T-helper 2 cell treated with Interferon-gamma antibody and Interleukin-4, amounts not matched to agents 100 ng/mL and 5 ng/mL, for 36 hours (primary cell): ENCODE measurements at regions not wholly inside any gene's neighbourhood (a gene's known extent, or its start where the extent isn't known, plus 50 kb on each side); places are given as distances from the start of the nearest gene placed in this dataset.

Source experiments
- intact Hi-C: fragments of 100-400 bp; cut with micrococcal nuclease; formaldehyde crosslinking; loops from one replicate; pipeline ENCODE4 v1.15.1; 2023

GRCh38 chr1:81582467-81582986, 218.2 kb upstream of the ADGRL2 start:
- intact Hi-C loops = no loop called here

DNA sequence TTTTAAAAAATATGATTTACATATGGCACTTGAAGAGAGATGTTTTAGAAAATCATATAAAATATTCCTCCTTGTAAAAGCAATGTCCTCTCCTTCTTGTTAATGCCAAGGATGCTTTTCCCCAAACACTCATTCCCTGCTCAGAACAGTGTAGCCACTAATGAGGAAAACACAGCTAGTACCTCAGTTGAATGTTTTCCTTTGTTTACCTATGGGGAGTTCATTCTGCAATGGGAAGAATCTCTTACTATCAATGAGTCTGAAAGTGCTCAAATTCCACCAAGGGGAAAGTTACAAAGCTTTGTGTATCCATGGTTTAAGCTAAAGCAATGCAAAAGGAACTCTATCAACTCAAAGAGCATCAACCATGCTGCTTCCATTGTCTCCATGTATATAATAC, 221.9 kb upstream of the ADGRL2 start:
- intact Hi-C loops = no loop called here

DNA sequence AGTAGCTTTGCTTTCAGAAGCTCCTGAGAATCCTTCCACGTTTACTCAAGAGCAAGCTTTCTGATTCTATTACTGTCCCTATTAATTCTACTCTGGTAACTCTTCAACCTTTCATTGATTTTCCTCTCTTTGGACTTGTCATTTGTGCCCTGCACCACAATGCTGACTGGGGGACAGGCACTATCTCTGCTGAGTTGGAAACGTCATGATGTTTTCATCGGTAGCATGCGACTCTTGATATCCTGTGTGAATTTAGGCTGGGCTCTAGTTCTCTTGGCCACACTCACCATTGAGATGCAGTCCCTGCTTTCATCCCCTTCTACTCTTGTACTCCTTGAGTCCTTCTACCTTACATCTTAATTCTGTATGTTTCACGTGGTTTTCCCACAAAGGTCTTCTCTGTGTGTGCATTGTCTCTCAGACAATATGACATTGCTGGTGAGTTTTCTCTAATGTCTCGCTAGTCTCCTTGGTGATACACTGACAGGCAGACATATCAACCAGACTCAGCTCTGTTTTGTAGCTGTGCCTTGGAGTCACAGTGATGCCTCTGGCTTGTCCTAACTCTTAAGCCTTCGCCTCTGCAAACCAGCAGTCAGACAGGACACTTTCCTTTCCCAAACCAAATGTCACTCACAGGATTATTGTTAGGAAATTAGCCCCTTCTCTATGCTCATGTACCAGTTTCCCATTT, 223.6 kb upstream of the ADGRL2 start:
- intact Hi-C loops = no loop called here

DNA sequence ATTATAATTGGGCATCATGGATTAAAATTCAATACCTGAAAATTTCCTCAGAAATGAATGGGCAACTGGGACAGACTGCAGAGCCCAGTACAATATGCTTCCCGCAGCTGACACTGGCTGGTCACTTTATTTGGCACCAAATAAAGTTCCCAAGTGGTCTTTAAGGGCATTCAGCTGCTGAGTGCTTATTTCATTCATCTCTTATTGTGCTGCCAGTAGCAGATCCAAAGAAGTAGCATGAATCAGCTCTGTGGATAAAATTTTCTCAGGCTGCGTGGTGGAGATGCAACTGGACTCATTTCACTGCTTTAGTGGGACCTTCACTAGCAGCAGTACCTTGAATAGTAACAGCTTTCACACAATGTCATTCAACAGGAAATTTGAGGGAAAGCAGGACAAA, 226.3 kb upstream of the ADGRL2 start:
- intact Hi-C loops = no loop called here

DNA sequence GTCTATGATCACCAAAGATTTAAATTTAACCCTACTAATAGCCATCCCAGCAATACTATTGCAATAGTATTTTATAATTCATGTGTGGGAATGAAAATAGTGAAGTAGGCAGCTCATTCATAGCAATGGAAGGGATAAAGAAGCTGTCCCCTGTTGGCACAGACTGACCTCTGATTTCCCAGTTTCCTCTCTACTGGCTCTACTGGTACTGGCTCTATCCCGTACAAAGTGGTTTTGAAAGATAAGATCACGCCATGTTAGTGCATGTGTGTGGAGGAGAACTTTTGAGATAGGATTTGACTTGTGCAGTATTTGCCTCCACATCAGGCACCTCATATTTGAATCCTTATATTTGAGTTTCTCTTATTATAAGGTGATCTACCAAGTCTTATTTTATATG, 227.3 kb upstream of the ADGRL2 start:
- intact Hi-C loops = no loop called here

DNA sequence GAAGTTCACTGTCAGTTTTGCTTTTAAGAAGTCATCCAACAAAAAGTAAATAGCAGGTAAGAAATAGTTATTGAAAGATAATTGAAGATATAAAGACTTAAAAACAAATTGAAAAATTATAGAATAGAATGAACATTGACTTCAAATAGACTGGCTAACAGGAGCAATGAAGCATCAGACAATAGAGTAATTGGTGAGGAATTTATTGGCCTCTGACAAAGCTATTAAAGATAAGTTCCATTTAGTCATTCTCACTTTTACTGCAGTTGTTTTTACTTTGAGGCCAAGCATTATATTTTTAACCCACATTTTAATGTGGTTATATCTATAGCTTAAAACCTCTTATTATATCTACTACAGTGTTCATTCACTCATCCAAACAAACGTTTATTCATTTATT, 228.8 kb upstream of the ADGRL2 start:
- intact Hi-C loops = no loop called here

- intact Hi-C loops = no loop called here
Observed at GRCh38 chr1:81569761-81570160, 231.0 kb upstream of the ADGRL2 start.

DNA sequence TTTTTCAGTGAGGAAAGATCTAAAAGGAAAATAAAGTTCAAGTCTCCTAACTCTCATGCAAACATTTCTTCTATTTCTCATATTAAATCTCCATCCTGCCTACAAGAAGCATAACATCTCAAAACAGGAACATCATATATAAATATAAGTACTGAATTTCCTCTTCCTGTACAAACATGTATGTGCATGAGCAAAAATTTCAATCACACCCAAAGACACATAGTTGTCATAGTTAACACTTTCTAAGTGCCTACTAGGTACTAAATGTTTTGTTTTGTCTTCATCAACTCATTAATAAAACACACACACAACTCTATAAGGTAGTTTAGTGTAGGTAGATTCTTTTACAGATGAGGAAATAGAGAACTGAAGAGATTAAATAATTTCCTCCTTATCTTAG, 237.1 kb upstream of the ADGRL2 start:
- intact Hi-C loops = no loop called here

- intact Hi-C loops = no loop called here
Observed at GRCh38 chr1:81562934-81563333, 237.8 kb upstream of the ADGRL2 start.

DNA sequence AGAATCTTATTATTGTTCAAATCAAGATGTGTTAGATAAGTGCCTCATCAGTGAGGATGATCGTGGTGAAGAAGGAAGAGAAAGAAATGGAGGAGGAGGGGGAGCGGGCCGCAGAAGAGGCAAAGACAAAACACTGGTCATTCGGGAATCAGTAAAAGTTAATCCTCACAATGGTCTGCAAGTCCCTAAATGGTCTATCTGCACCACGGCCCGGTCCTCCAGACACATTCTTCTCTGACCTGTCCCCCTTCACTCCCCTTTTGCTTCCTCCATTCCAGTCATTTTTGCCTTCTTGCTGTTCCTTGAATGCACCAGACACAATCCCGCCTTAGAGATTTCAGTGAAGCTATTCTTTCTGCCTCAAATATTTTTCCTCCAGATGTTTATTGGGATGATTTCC, 240.1 kb upstream of the ADGRL2 start:
- intact Hi-C loops = no loop called here

- intact Hi-C loops = no loop called here
Observed at GRCh38 chr1:81559662-81560350, 240.9 kb upstream of the ADGRL2 start.

GRCh38 chr1:81558291-81559076, 242.2 kb upstream of the ADGRL2 start:
- intact Hi-C loops = no loop called here

- intact Hi-C loops = no loop called here
Observed at GRCh38 chr1:81556968-81557367, 243.8 kb upstream of the ADGRL2 start.

GRCh38 chr1:81554534-81554933, 246.2 kb upstream of the ADGRL2 start:
- intact Hi-C loops = no loop called here

DNA sequence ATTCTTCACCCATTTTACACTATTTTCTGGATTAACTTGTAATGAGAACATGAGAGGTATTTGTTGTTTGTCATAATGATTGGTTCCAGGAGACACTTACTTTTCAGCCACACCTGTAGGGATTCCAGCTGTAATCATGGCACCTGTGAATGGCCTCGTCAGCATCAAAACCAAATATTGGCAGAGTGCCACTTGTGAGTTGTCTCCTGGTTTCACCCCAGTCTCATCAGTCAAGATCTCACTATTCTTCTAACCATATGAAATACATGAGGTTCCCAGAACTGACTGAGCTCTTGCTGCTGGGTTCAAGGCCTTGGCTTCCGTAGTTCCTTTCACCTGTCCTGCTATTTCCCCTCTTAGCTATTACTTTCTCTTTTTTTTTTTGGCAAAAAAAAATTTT, 246.6 kb upstream of the ADGRL2 start:
- intact Hi-C loops = no loop called here

DNA sequence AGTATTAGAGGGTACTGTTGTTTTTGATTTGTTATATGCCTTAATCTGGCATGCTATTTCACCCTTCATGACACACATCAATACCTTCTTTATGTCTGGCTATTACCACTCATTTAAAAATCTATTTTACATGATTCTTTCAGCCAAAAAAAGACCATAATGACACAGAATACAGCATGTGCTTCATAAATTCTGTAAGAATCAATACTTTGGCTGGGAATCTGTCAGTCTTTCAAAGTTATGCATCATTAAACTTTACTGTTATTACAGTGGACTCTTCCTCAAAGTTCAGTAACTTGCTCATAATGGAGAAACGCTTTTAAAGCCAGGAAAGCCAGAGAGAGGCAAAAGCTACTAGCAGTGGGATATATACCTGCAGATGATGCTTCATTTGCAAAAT, 247.2 kb upstream of the ADGRL2 start:
- intact Hi-C loops = no loop called here

DNA sequence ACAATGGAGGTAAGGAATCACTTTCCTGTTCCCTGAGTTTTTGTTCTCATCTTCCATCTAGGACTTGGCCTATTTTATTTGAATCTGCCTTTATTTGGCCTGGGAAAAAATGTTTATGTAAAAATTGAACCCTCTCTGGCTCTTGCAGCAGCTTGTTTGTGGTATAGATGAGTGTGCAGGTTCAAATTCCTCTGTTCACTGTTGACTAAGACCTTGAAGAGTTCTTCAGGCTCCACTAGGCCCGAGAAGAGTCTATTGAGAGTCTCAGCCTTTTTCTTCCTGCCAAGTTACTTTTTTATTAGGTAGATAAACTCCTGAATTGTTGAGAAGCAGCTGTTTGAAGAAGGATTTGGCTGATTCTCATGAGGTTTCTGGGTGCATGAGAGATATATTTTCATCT, 248.8 kb upstream of the ADGRL2 start:
- intact Hi-C loops = no loop called here

- intact Hi-C loops = no loop called here
Observed at GRCh38 chr1:81550753-81551152, 250.0 kb upstream of the ADGRL2 start.

DNA sequence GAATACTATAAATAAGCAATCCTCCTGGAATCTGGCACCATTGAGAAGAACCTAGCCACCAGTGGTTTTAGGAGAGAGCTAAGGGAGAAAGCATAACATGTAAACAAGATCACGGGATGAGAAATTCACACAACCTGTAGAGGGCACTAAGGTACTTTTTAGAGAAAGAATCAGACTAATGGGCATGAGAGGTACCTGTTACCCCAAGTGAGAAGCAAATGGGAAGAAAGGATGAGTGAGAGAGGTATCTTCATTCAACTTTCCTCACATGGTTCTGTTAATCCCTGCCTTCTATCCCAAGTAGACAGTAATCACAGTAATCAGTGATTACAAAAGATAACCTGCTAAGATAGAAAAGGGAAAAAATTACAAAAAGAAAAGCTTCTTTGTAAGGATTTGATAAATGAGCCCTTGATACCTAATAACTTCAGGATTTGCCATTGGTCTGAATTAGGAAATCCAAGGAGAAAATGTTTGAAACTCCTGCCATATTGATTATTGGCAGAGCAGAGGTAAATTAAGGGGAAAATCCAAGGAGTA, 251.1 kb upstream of the ADGRL2 start:
- intact Hi-C loops = no loop called here

GRCh38 chr1:81548918-81549587, 251.7 kb upstream of the ADGRL2 start:
- intact Hi-C loops = no loop called here

DNA sequence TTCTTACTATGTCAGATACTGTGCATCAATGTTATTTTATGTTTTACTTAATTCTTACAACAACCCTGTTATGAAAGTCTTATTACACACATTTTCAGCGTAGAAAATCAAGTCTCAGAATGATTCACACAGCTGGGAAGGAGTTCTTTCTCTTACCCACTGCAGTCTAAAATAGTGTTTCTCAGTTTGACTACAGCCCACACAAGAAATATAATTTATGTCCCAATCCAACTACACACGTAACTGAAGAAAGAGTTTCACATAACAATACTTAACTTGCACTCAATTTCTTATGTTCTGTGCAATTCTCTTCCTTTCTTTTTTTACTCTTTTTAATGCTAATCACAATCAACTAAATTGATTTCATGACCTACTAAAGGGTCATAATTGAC, 252.8 kb upstream of the ADGRL2 start:
- intact Hi-C loops = no loop called here
